ENCODE measurements at regions not wholly inside any gene's neighbourhood (a gene's known extent, or its start where the extent isn't known, plus 50 kb on each side); places are given as distances from the start of the nearest gene placed in this dataset.

DNA sequence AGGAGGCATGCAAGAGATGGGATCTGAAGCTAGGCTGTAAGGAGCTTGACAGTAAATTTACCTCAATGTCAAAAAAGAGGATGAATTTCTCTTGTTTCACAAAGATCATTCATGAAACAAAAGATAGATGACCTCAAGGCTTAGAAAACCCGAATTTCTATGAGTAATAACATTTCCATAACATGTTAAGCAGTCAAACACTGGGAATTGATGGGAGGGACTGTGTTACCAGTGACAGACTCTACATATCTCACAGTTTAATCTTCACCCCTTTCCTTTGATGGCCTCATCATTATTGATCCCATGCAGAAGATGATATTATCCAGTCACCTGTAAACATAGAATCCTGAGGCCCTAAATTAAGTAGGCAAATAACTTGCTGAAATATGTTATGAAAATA is 53.5 kb upstream of the VGLL3 start:
- Histone ChIP-seq H3K9me3 (no peaks in the 10 kb centered on the region), H3K4me1 (no peaks in the 10 kb centered on the region), H3K27ac (no peak overlapping the region), H3K4me3 (no peak overlapping the region), H3K36me3 (no peaks in the 10 kb centered on the region), H3K27me3 (no peaks in the 10 kb centered on the region)
- no peak for DNase-seq (ENCODE audit: low spot score in 2 of 2)
- intact Hi-C loops (cut with DNase I) = no loop called here
- TF ChIP-seq, protein P1, sequence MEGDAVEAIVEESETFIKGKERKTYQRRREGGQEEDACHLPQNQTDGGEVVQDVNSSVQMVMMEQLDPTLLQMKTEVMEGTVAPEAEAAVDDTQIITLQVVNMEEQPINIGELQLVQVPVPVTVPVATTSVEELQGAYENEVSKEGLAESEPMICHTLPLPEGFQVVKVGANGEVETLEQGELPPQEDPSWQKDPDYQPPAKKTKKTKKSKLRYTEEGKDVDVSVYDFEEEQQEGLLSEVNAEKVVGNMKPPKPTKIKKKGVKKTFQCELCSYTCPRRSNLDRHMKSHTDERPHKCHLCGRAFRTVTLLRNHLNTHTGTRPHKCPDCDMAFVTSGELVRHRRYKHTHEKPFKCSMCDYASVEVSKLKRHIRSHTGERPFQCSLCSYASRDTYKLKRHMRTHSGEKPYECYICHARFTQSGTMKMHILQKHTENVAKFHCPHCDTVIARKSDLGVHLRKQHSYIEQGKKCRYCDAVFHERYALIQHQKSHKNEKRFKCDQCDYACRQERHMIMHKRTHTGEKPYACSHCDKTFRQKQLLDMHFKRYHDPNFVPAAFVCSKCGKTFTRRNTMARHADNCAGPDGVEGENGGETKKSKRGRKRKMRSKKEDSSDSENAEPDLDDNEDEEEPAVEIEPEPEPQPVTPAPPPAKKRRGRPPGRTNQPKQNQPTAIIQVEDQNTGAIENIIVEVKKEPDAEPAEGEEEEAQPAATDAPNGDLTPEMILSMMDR (IDR thresholded peaks at IDR 0.05) = no peak

DNA sequence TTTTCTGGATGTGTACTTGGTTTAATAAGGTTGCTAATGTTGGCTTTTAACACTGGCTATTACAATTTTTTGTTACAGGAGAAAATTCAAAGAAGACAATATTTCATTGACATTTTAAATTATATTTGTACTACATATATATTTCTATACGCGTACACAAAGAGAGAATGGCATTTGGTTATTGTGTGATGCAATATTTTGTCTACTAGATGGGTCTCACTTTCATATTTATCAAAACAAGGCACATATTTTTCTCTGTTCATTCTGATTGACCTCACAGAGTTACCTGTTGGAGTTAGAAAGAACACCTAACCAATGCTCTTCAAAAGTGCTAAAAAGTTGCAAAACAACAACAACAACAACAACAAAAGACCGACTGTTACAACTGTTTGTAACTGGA is 50.2 kb upstream of the VGLL3 start:
- no peak for DNase-seq (ENCODE audit: low spot score in 2 of 2)
- intact Hi-C loops (cut with DNase I) = no loop called here
- Histone ChIP-seq H3K27me3 (no peaks in the 10 kb centered on the region), H3K4me3 (no peak overlapping the region), H3K4me1 (no peaks in the 10 kb centered on the region), H3K36me3 (no peaks in the 10 kb centered on the region), H3K27ac (no peak overlapping the region), H3K9me3 (no peaks in the 10 kb centered on the region)
- TF ChIP-seq, protein P1 (IDR thresholded peaks at IDR 0.05) = no peak

Data from ascending aorta (tissue), 2 donors.